H9 (cell line): ENCODE measurements at regions not wholly inside any gene's neighbourhood (a gene's known extent, or its start where the extent isn't known, plus 50 kb on each side); places are given as distances from the start of the nearest gene placed in this dataset.

Experiments
- DNase-seq: peaks from one replicate; pipeline ENCODE4 v3.0.0-alpha.2; 2017
- H2AFZ ChIP-seq: one replicate; pipeline ENCODE4 v1.6.1; 2013; ENCODE audit warnings: mild to moderate bottlenecking, low read length, control low read depth, moderate library complexity
- H2AK5ac ChIP-seq: 2 replicates; pipeline ENCODE4 v1.6.1; 2013; ENCODE audit warnings: low read length, control low read depth, mixed read lengths; ENCODE audit not compliant: insufficient read length
- H2BK120ac ChIP-seq: one replicate; pipeline ENCODE4 v1.6.1; 2013; ENCODE audit warnings: low read depth, mild to moderate bottlenecking, low read length, control low read depth, inconsistent platforms; ENCODE audit not compliant: poor library complexity, severe bottlenecking
- H2BK12ac ChIP-seq: 2 replicates; pipeline ENCODE4 v1.6.1; 2013; ENCODE audit warnings: low read length, control low read depth, mixed read lengths, low read depth; ENCODE audit not compliant: insufficient read length
- H2BK15ac ChIP-seq: 2 replicates; pipeline ENCODE4 v1.6.1; 2013; ENCODE audit warnings: low read depth, low read length, control low read depth
- H2BK20ac ChIP-seq: one replicate; pipeline ENCODE4 v1.6.1; 2013; ENCODE audit warnings: low read depth, mild to moderate bottlenecking, low read length, control low read depth, inconsistent platforms; ENCODE audit not compliant: poor library complexity, severe bottlenecking
- H2BK5ac ChIP-seq: 2 replicates; pipeline ENCODE4 v1.6.1; 2013; ENCODE audit warnings: low read length, control low read depth, mixed read lengths; ENCODE audit not compliant: insufficient read length
- H3K14ac ChIP-seq: 2 replicates; pipeline ENCODE4 v1.6.1; 2013; ENCODE audit warnings: low read length, control low read depth; ENCODE audit not compliant: insufficient read depth
- H3K18ac ChIP-seq: 2 replicates; pipeline ENCODE4 v1.6.1; 2013; ENCODE audit warnings: low read depth, mild to moderate bottlenecking, mixed read lengths, low read length, control low read depth; ENCODE audit not compliant: insufficient read length
- H3K23ac ChIP-seq: 2 replicates; pipeline ENCODE4 v1.6.1; 2013; ENCODE audit warnings: low read length, control low read depth, mixed read lengths, low read depth; ENCODE audit not compliant: insufficient read length
- H3K23me2 ChIP-seq: 2 replicates; pipeline ENCODE4 v1.6.1; 2013; ENCODE audit warnings: low read depth, mild to moderate bottlenecking, mixed read lengths, low read length, control low read depth; ENCODE audit not compliant: insufficient read length, poor library complexity, severe bottlenecking
- H3K27ac ChIP-seq: 2 replicates; pipeline ENCODE4 v1.5.1; 2013; ENCODE audit warnings: low read length, control low read depth, mixed read lengths, low read depth; ENCODE audit not compliant: insufficient read length
- H3K27me3 ChIP-seq: 2 replicates; pipeline ENCODE4 v1.6.1; 2013; ENCODE audit warnings: low read length, control low read depth, inconsistent platforms; ENCODE audit not compliant: insufficient read depth
- H3K4ac ChIP-seq: 2 replicates; pipeline ENCODE4 v1.6.1; 2013; ENCODE audit warnings: low read depth, mild to moderate bottlenecking, control low read depth, inconsistent platforms, low read length, moderate library complexity
- H3K4me1 ChIP-seq: 2 replicates; pipeline ENCODE4 v1.6.1; 2013; ENCODE audit warnings: low read length, control low read depth, inconsistent platforms; ENCODE audit not compliant: insufficient read depth
- H3K4me2 ChIP-seq: 2 replicates; pipeline ENCODE4 v1.6.1; 2013; ENCODE audit warnings: low read length, control low read depth, mixed read lengths; ENCODE audit not compliant: insufficient read length, insufficient read depth
- H3K56ac ChIP-seq: 2 replicates; pipeline ENCODE4 v1.6.1; 2013; ENCODE audit warnings: low read depth, mild to moderate bottlenecking, mixed read lengths, low read length, control low read depth; ENCODE audit not compliant: insufficient read length
- H3K79me1 ChIP-seq: 2 replicates; pipeline ENCODE4 v1.6.1; 2013; ENCODE audit warnings: low read depth, mild to moderate bottlenecking, moderate library complexity, low read length, control low read depth, inconsistent platforms; ENCODE audit not compliant: insufficient read depth, poor library complexity, severe bottlenecking
- H3K79me2 ChIP-seq: 2 replicates; pipeline ENCODE4 v1.6.1; 2013; ENCODE audit warnings: low read length, control low read depth, inconsistent platforms; ENCODE audit not compliant: insufficient read depth
- H3K9ac ChIP-seq: 2 replicates; pipeline ENCODE4 v1.6.1; 2013; ENCODE audit warnings: low read length, control low read depth, mixed read lengths; ENCODE audit not compliant: insufficient read length; ENCODE audit errors: extremely low read depth
- H3K9me3 ChIP-seq: one replicate; pipeline ENCODE4 v1.6.1; 2013; ENCODE audit warnings: low read depth, low read length, inconsistent platforms; ENCODE audit not compliant: control insufficient read depth
- H3T11ph ChIP-seq: one replicate; pipeline ENCODE4 v1.6.1; 2013; ENCODE audit warnings: mild to moderate bottlenecking, low read length, control low read depth, inconsistent platforms
- H4K20me1 ChIP-seq: one replicate; pipeline ENCODE4 v1.6.1; 2013; ENCODE audit not compliant: control insufficient read depth, insufficient read length, insufficient read depth
- H4K5ac ChIP-seq: 2 replicates; pipeline ENCODE4 v1.6.1; 2013; ENCODE audit warnings: low read depth, mild to moderate bottlenecking, mixed read lengths, low read length, control low read depth; ENCODE audit not compliant: insufficient read length
- H4K8ac ChIP-seq: replicated peaks from 2 replicates; pipeline ENCODE4 v1.6.1; 2013; ENCODE audit warnings: low read length, control low read depth, mixed read lengths, low read depth; ENCODE audit not compliant: insufficient read length
- H4K91ac ChIP-seq: 2 replicates; pipeline ENCODE4 v1.6.1; 2013; ENCODE audit warnings: low read depth, mild to moderate bottlenecking, moderate library complexity, mixed read lengths, low read length, control low read depth; ENCODE audit not compliant: insufficient read length
- H3K27ac Mint-ChIP-seq, 3 experiments: 2 replicates in 2 of 3; 3 replicates in 1 of 3; pipeline ENCODE4 v1.8.0; 2020 to 2021; ENCODE audit warnings: mixed read lengths in 3 of 3, mild to moderate bottlenecking in 1 of 3, moderate library complexity in 1 of 3
- H3K27me3 Mint-ChIP-seq: 2 replicates; pipeline ENCODE4 v1.8.0; 2021; ENCODE audit warnings: low read depth, mild to moderate bottlenecking, moderate library complexity, mixed read lengths
- H3K36me3 Mint-ChIP-seq, 3 experiments: 2 replicates in 2 of 3; 3 replicates in 1 of 3; pipeline ENCODE4 v1.8.0; 2020 to 2021; ENCODE audit warnings: low read depth in 3 of 3, mixed read lengths in 3 of 3; ENCODE audit not compliant: insufficient read depth in 1 of 3
- H3K4me1 Mint-ChIP-seq, 2 experiments: 2 replicates each; pipeline ENCODE4 v1.8.0; 2020; ENCODE audit warnings: mixed read lengths in 2 of 2
- H3K4me3 Mint-ChIP-seq, 2 experiments: 2 replicates in 1 of 2; 3 replicates in 1 of 2; pipeline ENCODE4 v1.8.0; 2020 to 2021; ENCODE audit warnings: mild to moderate bottlenecking in 2 of 2, mixed read lengths in 2 of 2, moderate library complexity in 1 of 2
- H3K9me3 Mint-ChIP-seq, 2 experiments: 2 replicates in 1 of 2; 3 replicates in 1 of 2; pipeline ENCODE4 v1.8.0; 2020; ENCODE audit warnings: mild to moderate bottlenecking in 2 of 2, mixed read lengths in 2 of 2, moderate library complexity in 1 of 2
- WGBS: extraction: QIAGEN DNeasy Blood & Tissue Kit; methylation state at CpG from one replicate; pipeline ENCODE4 v1.1.7; 2013; ENCODE audit warnings: missing lambda C conversion rate, low lambda C conversion rate, mixed read lengths; ENCODE audit not compliant: insufficient read length; ENCODE audit errors: extremely low coverage; 5-methylcytosine and 5-hydroxymethylcytosine counted together
- TF ChIP-seq, protein P1 (sequence below): fragments of 200-600 bp; sonication (generic); conservative IDR thresholded peaks from 3 replicates; pipeline ENCODE4 v1.8.0; 2021; ENCODE audit warnings: antibody characterized with exemption, mild to moderate bottlenecking

GRCh38 chr18:5744659-5745058 is 150.7 kb downstream of the TMEM200C start:
- Histone ChIP-seq H3K27ac (no peak overlapping the region), H3K4me2 (no peak overlapping the region), H2BK120ac (no peak overlapping the region), H3K14ac (no peak overlapping the region), H2BK20ac (no peak overlapping the region), H4K8ac (no peak overlapping the region), H4K91ac (no peak overlapping the region), H3K4me1 (no peaks in the 10 kb centered on the region), H4K5ac (no peak overlapping the region), H2AK5ac (no peak overlapping the region), H3K23me2 (no peaks in the 10 kb centered on the region), H3K9ac (no peak overlapping the region), H3K23ac (no peak overlapping the region), H3K56ac (no peak overlapping the region), H3K27me3 (no peaks in the 10 kb centered on the region), H3K9me3 (no peaks in the 10 kb centered on the region), H3T11ph (no peak overlapping the region), H3K18ac (no peak overlapping the region), H3K79me2 (no peaks in the 10 kb centered on the region), H3K4ac (no peak overlapping the region), H4K20me1 (no peaks in the 10 kb centered on the region), H3K79me1 (no peaks in the 10 kb centered on the region), H2AFZ (no peak overlapping the region), H2BK15ac (no peak overlapping the region), H2BK12ac (no peak overlapping the region), H2BK5ac (no peak overlapping the region)
- Mint-ChIP-seq H3K9me3 (no peaks in the 10 kb centered on the region), H3K27me3 (no peaks in the 10 kb centered on the region), H3K4me3 (no peak overlapping the region), H3K36me3 (no peaks in the 10 kb centered on the region), H3K4me1 (peaks cover 2 to 7% of the 10 kb centered on the region in 2 experiments; a peak in 2 of 4 replicates), H3K27ac (no peak overlapping the region)
- no CpG with 5 or more reads among the region's 3 CpGs for WGBS
- no peak for DNase-seq
- TF ChIP-seq, protein P1, sequence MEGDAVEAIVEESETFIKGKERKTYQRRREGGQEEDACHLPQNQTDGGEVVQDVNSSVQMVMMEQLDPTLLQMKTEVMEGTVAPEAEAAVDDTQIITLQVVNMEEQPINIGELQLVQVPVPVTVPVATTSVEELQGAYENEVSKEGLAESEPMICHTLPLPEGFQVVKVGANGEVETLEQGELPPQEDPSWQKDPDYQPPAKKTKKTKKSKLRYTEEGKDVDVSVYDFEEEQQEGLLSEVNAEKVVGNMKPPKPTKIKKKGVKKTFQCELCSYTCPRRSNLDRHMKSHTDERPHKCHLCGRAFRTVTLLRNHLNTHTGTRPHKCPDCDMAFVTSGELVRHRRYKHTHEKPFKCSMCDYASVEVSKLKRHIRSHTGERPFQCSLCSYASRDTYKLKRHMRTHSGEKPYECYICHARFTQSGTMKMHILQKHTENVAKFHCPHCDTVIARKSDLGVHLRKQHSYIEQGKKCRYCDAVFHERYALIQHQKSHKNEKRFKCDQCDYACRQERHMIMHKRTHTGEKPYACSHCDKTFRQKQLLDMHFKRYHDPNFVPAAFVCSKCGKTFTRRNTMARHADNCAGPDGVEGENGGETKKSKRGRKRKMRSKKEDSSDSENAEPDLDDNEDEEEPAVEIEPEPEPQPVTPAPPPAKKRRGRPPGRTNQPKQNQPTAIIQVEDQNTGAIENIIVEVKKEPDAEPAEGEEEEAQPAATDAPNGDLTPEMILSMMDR: no peak
